ENCODE measurements at regions not wholly inside any gene's neighbourhood (a gene's known extent, or its start where the extent isn't known, plus 50 kb on each side); places are given as distances from the start of the nearest gene placed in this dataset.
"Not testable (repeated sequence)": the region's sequence is repeated elsewhere in the genome, so short reads cannot be mapped to it uniquely, and the experiment has no call there.

GRCh38 chr17:16888413-16889087 lies 83.4 kb downstream of the TNFRSF13B start:
- Mint-ChIP-seq H3K4me1 (peaks cover 9% of the 10 kb centered on the region), H3K9me3 (no peaks in the 10 kb centered on the region), H3K4me3 (no peak overlapping the region), H3K27ac (no peak overlapping the region), H3K27me3 (no peaks in the 10 kb centered on the region)
- ATAC-seq (no peak), DNase-seq (no peak)

- Mint-ChIP-seq H3K27ac (no peak overlapping the region), H3K4me3 (no peak overlapping the region), H3K4me1 (peaks cover 9% of the 10 kb centered on the region), H3K27me3 (no peaks in the 10 kb centered on the region), H3K9me3 (no peaks in the 10 kb centered on the region)
- no peak for DNase-seq
- no peak for ATAC-seq
Measured at GRCh38 chr17:16887523-16888095, 84.3 kb downstream of the TNFRSF13B start.

- DNase-seq (no peak), ATAC-seq (no peak)
- H3K4me3 Mint-ChIP-seq: no peak overlapping the region
- no peaks in the 10 kb centered on the region for H3K9me3 Mint-ChIP-seq
- H3K27me3 Mint-ChIP-seq: no peaks in the 10 kb centered on the region
- peaks cover 9% of the 10 kb centered on the region for H3K4me1 Mint-ChIP-seq
- H3K27ac Mint-ChIP-seq: no peak overlapping the region
Measured at GRCh38 chr17:16886655-16887322, 85.1 kb downstream of the TNFRSF13B start.

- not testable (repeated sequence) for H3K4me3 Mint-ChIP-seq, H3K27me3 Mint-ChIP-seq, DNase-seq, H3K9me3 Mint-ChIP-seq, ATAC-seq, H3K4me1 Mint-ChIP-seq
- H3K27ac Mint-ChIP-seq: peak overlapping the region in 1 of 2 donors; percentile 64
Measured at GRCh38 chr17:16885204-16885603, 86.7 kb downstream of the TNFRSF13B start.

GRCh38 chr17:16882926-16883265 lies 89.0 kb downstream of the TNFRSF13B start:
- H3K27me3 Mint-ChIP-seq, H3K4me1 Mint-ChIP-seq, ATAC-seq, H3K4me3 Mint-ChIP-seq, H3K27ac Mint-ChIP-seq, DNase-seq, H3K9me3 Mint-ChIP-seq: not testable (repeated sequence)

- Mint-ChIP-seq H3K4me3 (no peak overlapping the region), H3K9me3 (peaks cover 2 to 4% of the 10 kb centered on the region in 2 donors), H3K4me1 (peaks cover 9% of the 10 kb centered on the region), H3K27me3 (peaks cover 5% of the 10 kb centered on the region), H3K27ac (peak overlapping the region in 1 of 2 donors; percentile 9)
- ATAC-seq (no peak), DNase-seq (no peak)
Measured at GRCh38 chr17:16882243-16882925, 89.5 kb downstream of the TNFRSF13B start.

- H3K4me3 Mint-ChIP-seq: no peak overlapping the region
- ATAC-seq: no peak
- H3K4me1 Mint-ChIP-seq: peaks cover 3% of the 10 kb centered on the region
- DNase-seq: no peak
- H3K27ac Mint-ChIP-seq: no peak overlapping the region
- peaks cover 10% of the 10 kb centered on the region for H3K27me3 Mint-ChIP-seq
- H3K9me3 Mint-ChIP-seq: peaks cover 6 to 8% of the 10 kb centered on the region in 2 donors
Measured at GRCh38 chr17:16881239-16881924, 90.5 kb downstream of the TNFRSF13B start.

- peaks cover 6 to 8% of the 10 kb centered on the region in 2 donors for H3K9me3 Mint-ChIP-seq
- H3K27ac Mint-ChIP-seq: no peak overlapping the region
- H3K4me3 Mint-ChIP-seq: no peak overlapping the region
- H3K27me3 Mint-ChIP-seq: peaks cover 10% of the 10 kb centered on the region
- no peak for DNase-seq
- no peak for ATAC-seq
- no peaks in the 10 kb centered on the region for H3K4me1 Mint-ChIP-seq
Measured at GRCh38 chr17:16880843-16881230, 91.1 kb downstream of the TNFRSF13B start.

- H3K27me3 Mint-ChIP-seq: peaks cover 10% of the 10 kb centered on the region
- no peak overlapping the region for H3K27ac Mint-ChIP-seq
- no peak overlapping the region for H3K4me3 Mint-ChIP-seq
- peaks cover 6 to 8% of the 10 kb centered on the region in 2 donors for H3K9me3 Mint-ChIP-seq
- ATAC-seq: no peak
- no peak for DNase-seq
- H3K4me1 Mint-ChIP-seq: no peaks in the 10 kb centered on the region
Measured at GRCh38 chr17:16880121-16880842, 91.6 kb downstream of the TNFRSF13B start.

GRCh38 chr17:16879686-16880085 lies 92.2 kb downstream of the TNFRSF13B start:
- Mint-ChIP-seq H3K27ac (no peak overlapping the region), H3K27me3 (peaks cover 10% of the 10 kb centered on the region), H3K9me3 (peaks cover 6 to 8% of the 10 kb centered on the region in 2 donors), H3K4me3 (no peak overlapping the region), H3K4me1 (no peaks in the 10 kb centered on the region)
- ATAC-seq: no peak
- DNase-seq: no peak

- Mint-ChIP-seq H3K27ac (no peak overlapping the region), H3K4me1 (no peaks in the 10 kb centered on the region), H3K27me3 (peaks cover 10% of the 10 kb centered on the region), H3K4me3 (no peak overlapping the region), H3K9me3 (peaks cover 6 to 8% of the 10 kb centered on the region in 2 donors)
- DNase-seq: no peak
- ATAC-seq: no peak
Measured at GRCh38 chr17:16878606-16879005, 93.3 kb downstream of the TNFRSF13B start.

- no peak for ATAC-seq
- DNase-seq: no peak
- Mint-ChIP-seq H3K9me3 (peaks cover 6 to 8% of the 10 kb centered on the region in 2 donors), H3K27ac (no peak overlapping the region), H3K4me1 (no peaks in the 10 kb centered on the region), H3K4me3 (no peak overlapping the region), H3K27me3 (peaks cover 10% of the 10 kb centered on the region)
Measured at GRCh38 chr17:16878084-16878483, 93.8 kb downstream of the TNFRSF13B start.

- ATAC-seq (no peak), DNase-seq (no peak)
- Mint-ChIP-seq H3K4me3 (no peak overlapping the region), H3K9me3 (peaks cover 6 to 8% of the 10 kb centered on the region in 2 donors), H3K27ac (peak overlapping the region in 1 of 2 donors; percentile 20), H3K27me3 (peaks cover 10% of the 10 kb centered on the region), H3K4me1 (no peaks in the 10 kb centered on the region)
Measured at GRCh38 chr17:16877099-16877498, 94.8 kb downstream of the TNFRSF13B start.

GRCh38 chr17:16875662-16876061 lies 96.3 kb downstream of the TNFRSF13B start:
- H3K4me3 Mint-ChIP-seq: no peak overlapping the region

GRCh38 chr17:16874216-16874615 lies 97.7 kb downstream of the TNFRSF13B start:
- not testable (repeated sequence) for H3K27me3 Mint-ChIP-seq, DNase-seq, H3K27ac Mint-ChIP-seq, H3K4me1 Mint-ChIP-seq, H3K4me3 Mint-ChIP-seq, ATAC-seq, H3K9me3 Mint-ChIP-seq

More at GRCh38 chr17:16875662-16876061, 96.3 kb downstream of the TNFRSF13B start:
- Mint-ChIP-seq H3K27ac (no peak overlapping the region), H3K9me3 (peaks cover 6 to 8% of the 10 kb centered on the region in 2 donors), H3K27me3 (peaks cover 10% of the 10 kb centered on the region), H3K4me1 (no peaks in the 10 kb centered on the region)
- DNase-seq: no peak
- ATAC-seq: no peak
